ENCODE measurements at regions not wholly inside any gene's neighbourhood (a gene's known extent, or its start where the extent isn't known, plus 50 kb on each side); places are given as distances from the start of the nearest gene placed in this dataset.

GRCh38 chr4:24196785-24197184, 306.9 kb upstream of the PPARGC1A start:
- DNase-seq (ENCODE audit: low spot score in 2 of 2) = no peak
- H3K4me3 ChIP-seq (ENCODE audit: low read depth, poor library complexity, severe bottlenecking) = no peak overlapping the region
- intact Hi-C loops (cut with DNase I; ENCODE audit: low total_unique reads) = no loop called here
- 71 to 79% methylated on average over 1 of the region's 1 CpG for WGBS, 2 donors
- TF ChIP-seq POLR2A (IDR thresholded peaks at IDR 0.05) (no peak), CTCF (IDR thresholded peaks at IDR 0.05) (no peak)

- DNase-seq (ENCODE audit: low spot score in 2 of 2) = no peak
- intact Hi-C loops (cut with DNase I; ENCODE audit: low total_unique reads) = no loop called here
- TF ChIP-seq CTCF (IDR thresholded peaks at IDR 0.05) (no peak), POLR2A (IDR thresholded peaks at IDR 0.05) (no peak)
- no peak overlapping the region for H3K4me3 ChIP-seq (ENCODE audit: low read depth, poor library complexity, severe bottlenecking)
- WGBS, 2 donors = 63 to 68% methylated on average over 3 of the region's 3 CpGs
These were observed 306.3 kb upstream of the PPARGC1A start for GRCh38 chr4:24195991-24196736.

- intact Hi-C loops (cut with DNase I; ENCODE audit: low total_unique reads) = no loop called here
- TF ChIP-seq POLR2A (IDR thresholded peaks at IDR 0.05) = no peak
- no peak for TF ChIP-seq CTCF (IDR thresholded peaks at IDR 0.05)
- H3K4me3 ChIP-seq (ENCODE audit: low read depth, poor library complexity, severe bottlenecking) = no peak overlapping the region
- 71 to 72% methylated on average over 6 of the region's 6 CpGs for WGBS, 2 donors
- DNase-seq (ENCODE audit: low spot score in 2 of 2) = no peak
These were observed 302.3 kb upstream of the PPARGC1A start for GRCh38 chr4:24192018-24192641.

- TF ChIP-seq CTCF (IDR thresholded peaks at IDR 0.05) (no peak), POLR2A (IDR thresholded peaks at IDR 0.05) (no peak)
- no peak overlapping the region for H3K4me3 ChIP-seq (ENCODE audit: low read depth, poor library complexity, severe bottlenecking)
- WGBS, 2 donors = 73 to 87% methylated on average over 13 of the region's 13 CpGs
- intact Hi-C loops (cut with DNase I; ENCODE audit: low total_unique reads) = no loop called here
- DNase-seq (ENCODE audit: low spot score in 2 of 2) = no peak
These were observed 301.2 kb upstream of the PPARGC1A start for GRCh38 chr4:24190761-24191695.

- intact Hi-C loops (cut with DNase I; ENCODE audit: low total_unique reads) = no loop called here
These were observed 298.6 kb upstream of the PPARGC1A start for GRCh38 chr4:24188459-24188858.

More at GRCh38 chr4:24188459-24188858, 298.6 kb upstream of the PPARGC1A start:
- DNase-seq (ENCODE audit: low spot score in 2 of 2) = no peak
- no peak overlapping the region for H3K4me3 ChIP-seq (ENCODE audit: low read depth, poor library complexity, severe bottlenecking)
- no peak for TF ChIP-seq POLR2A (IDR thresholded peaks at IDR 0.05)
- no peak for TF ChIP-seq CTCF (IDR thresholded peaks at IDR 0.05)
- WGBS, 2 donors = 77 to 79% methylated on average over 1 of the region's 1 CpG
